NCI-H1930 (cell line): ENCODE measurements at regions not wholly inside any gene's neighbourhood (a gene's known extent, or its start where the extent isn't known, plus 50 kb on each side); places are given as distances from the start of the nearest gene placed in this dataset.

ENCODE experiments used
- DNase-seq, 2 experiments: peaks; one replicate each; lab custom pipeline; 2025; lab: John Stamatoyannopoulos, UW

GRCh38 chr1:199109160-199109559 lies 470.3 kb downstream of the PTPRC start:
- DNase-seq = no peak

GRCh38 chr1:199112365-199112764 lies 473.5 kb downstream of the PTPRC start:
- DNase-seq = no peak

- DNase-seq = no peak
Measured at GRCh38 chr1:199113265-199113869, 474.5 kb downstream of the PTPRC start.

- DNase-seq = no peak
Measured at GRCh38 chr1:199116488-199116887, 477.6 kb downstream of the PTPRC start.

- DNase-seq = no peak
Measured at GRCh38 chr1:199121047-199121446, 482.2 kb downstream of the PTPRC start.

- no peak for DNase-seq
Measured at GRCh38 chr1:199122085-199122484, 483.2 kb downstream of the PTPRC start.

- DNase-seq = no peak
Measured at GRCh38 chr1:199122532-199123311, 483.9 kb downstream of the PTPRC start.

GRCh38 chr1:199123615-199124014 lies 484.8 kb downstream of the PTPRC start:
- no peak for DNase-seq

- no peak for DNase-seq
Measured at GRCh38 chr1:199124351-199124750, 485.5 kb downstream of the PTPRC start.

- DNase-seq = no peak
Measured at GRCh38 chr1:199129247-199129646, 490.4 kb downstream of the PTPRC start.

- DNase-seq = no peak
Measured at GRCh38 chr1:199132006-199132405, 493.2 kb downstream of the PTPRC start.

- no peak for DNase-seq
Measured at GRCh38 chr1:199135901-199136300, 497.1 kb downstream of the PTPRC start.

- DNase-seq = no peak
Measured at GRCh38 chr1:199138061-199138460, 499.2 kb downstream of the PTPRC start.

- no peak for DNase-seq
Measured at GRCh38 chr1:199149591-199149990, 510.8 kb downstream of the PTPRC start.

GRCh38 chr1:199150756-199151155 lies 511.9 kb downstream of the PTPRC start:
- no peak for DNase-seq

- DNase-seq = no peak
Measured at GRCh38 chr1:199151634-199152425, 513.0 kb downstream of the PTPRC start.

- DNase-seq = no peak
Measured at GRCh38 chr1:199152676-199153075, 513.8 kb downstream of the PTPRC start.

GRCh38 chr1:199155166-199156019 lies 516.6 kb downstream of the PTPRC start:
- DNase-seq = no peak

- no peak for DNase-seq
Measured at GRCh38 chr1:199157494-199157893, 518.7 kb downstream of the PTPRC start.

- no peak for DNase-seq
Measured at GRCh38 chr1:199160521-199161318, 521.9 kb downstream of the PTPRC start.

- no peak for DNase-seq
Measured at GRCh38 chr1:199161319-199161680, 522.5 kb downstream of the PTPRC start.
